ENCODE measurements at regions not wholly inside any gene's neighbourhood (a gene's known extent, or its start where the extent isn't known, plus 50 kb on each side); places are given as distances from the start of the nearest gene placed in this dataset.

DNA sequence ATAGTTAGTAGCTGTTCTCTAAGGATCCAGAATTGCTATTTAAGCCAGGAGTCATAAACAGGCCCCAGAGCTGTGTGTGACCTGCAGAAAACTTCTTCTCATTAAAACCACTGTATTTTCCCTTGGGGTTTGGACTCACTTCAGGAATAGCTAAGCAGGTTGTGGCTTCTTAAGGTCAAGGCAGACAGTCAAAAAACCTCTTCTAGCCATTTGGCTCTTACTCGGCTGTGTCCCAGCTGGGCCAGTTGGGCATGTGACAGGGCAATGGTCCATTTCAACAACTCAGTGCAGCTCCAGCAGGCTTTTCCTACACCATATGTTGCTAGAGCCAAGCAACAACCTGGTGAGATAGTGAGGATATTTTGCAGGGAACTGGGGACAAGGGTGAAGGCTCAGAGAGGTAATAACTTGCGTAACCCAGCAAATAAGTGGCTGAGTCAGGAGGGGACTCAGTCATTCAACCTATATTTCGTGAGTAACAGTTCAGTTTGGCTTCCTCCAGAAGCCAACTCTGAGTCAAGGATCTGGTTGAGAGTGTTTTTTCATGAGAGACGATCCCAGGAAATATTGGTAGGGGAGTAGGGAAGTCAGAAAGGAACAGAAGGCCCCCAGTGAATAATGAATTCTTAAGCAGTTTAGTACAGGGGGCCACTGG is 115.4 kb upstream of the PPP2R2B start:
- TF ChIP-seq, protein P1, sequence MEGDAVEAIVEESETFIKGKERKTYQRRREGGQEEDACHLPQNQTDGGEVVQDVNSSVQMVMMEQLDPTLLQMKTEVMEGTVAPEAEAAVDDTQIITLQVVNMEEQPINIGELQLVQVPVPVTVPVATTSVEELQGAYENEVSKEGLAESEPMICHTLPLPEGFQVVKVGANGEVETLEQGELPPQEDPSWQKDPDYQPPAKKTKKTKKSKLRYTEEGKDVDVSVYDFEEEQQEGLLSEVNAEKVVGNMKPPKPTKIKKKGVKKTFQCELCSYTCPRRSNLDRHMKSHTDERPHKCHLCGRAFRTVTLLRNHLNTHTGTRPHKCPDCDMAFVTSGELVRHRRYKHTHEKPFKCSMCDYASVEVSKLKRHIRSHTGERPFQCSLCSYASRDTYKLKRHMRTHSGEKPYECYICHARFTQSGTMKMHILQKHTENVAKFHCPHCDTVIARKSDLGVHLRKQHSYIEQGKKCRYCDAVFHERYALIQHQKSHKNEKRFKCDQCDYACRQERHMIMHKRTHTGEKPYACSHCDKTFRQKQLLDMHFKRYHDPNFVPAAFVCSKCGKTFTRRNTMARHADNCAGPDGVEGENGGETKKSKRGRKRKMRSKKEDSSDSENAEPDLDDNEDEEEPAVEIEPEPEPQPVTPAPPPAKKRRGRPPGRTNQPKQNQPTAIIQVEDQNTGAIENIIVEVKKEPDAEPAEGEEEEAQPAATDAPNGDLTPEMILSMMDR (IDR thresholded peaks at IDR 0.05), result no peak

DNA sequence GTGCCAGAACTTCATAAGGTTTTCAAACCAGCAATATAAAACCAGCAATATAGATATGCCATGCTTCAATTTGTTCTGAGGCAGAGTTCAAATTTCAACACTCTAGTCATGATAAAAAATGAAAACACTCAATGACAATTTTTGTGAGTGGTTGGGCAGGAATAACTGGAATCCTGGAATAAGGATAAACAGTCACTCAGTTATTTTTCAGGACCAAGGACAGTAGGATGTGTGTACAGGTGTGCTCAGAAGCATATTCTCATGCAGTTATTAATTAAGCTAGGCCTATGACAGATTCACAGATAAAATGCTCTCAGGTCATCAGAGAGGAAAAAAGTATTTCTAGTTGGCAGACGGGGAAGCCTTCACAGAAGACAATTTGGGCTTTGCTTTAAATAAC is 117.3 kb upstream of the PPP2R2B start:
- TF ChIP-seq, protein P1 (IDR thresholded peaks at IDR 0.05), result no peak

DNA sequence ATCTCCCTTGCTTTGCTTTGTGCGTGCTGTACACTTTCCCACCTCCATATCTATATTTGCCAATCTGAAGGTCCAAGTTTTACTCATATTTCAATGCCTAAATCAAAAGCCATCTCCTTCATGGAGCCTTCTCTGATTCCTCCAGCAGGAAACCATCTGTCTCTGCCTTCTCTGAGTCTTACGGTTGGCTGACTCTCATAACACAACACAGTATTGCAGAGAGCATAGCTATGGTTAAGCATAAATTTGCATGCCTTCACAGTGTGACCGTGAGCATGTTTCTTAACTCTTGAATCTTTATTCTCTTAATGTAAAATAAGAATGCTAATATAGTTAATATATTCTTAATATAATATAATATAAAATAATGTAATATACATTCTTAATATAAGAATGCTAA is 136.8 kb upstream of the PPP2R2B start:
- TF ChIP-seq, protein P1 (IDR thresholded peaks at IDR 0.05), result no peak

DNA sequence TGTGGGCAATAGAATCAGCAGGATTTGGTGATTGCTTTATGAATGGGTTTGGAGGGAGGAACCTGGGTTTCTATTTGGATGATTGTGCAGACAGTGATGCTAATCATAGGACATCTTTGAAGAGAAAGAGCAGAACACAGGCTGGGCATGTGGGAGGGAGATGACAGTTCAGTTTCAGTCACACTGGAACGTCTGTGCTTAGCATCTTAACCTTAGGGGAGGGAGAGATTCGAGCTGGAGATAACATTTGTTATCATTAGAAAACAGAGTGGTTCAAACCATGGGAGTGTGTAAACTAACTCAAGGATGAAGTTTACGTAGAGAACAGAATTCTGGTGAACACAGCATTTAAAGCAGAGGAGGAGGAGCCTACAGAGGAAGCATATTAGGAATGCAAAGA is 138.6 kb upstream of the PPP2R2B start:
- TF ChIP-seq, protein P1 (IDR thresholded peaks at IDR 0.05), result no peak

DNA sequence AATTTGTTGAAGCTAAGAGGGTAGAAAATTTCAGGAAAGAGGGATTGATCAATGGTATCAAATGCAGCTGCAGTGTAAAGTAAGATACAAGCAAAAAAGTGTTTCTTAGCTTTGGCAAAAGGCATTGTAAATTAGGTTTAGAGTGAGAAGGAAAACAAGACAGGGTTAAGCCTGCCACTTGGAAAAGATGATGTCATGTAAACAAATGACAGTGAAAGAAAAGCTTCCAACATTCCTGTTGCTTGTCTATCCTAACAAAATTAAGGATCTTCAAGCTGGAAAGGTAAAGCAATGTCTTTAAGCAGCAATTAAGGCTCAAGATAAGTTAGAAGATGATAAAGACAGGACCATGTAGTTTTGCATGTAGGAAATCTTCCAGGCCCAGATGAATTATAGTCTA is 139.1 kb upstream of the PPP2R2B start:
- TF ChIP-seq, protein P1 (IDR thresholded peaks at IDR 0.05), result no peak

DNA sequence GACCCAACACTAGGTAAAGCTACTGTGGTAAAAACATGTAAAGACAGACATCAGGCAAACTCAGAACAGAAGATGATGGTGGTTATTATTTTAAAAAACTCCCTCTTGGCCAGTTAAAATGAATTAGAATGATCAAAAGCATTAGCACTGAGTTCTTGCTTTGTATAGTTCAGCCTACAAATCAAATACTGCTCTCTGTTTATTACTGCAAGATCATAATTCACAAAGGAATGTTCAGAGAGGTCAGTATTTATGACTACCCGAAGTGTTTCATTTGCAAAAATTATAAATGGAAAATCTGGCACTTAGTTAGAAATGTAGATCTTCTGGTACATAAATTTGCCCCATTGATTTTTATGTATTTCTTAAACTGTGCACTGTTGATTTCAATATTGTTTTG is 140.3 kb upstream of the PPP2R2B start:
- TF ChIP-seq, protein P1 (IDR thresholded peaks at IDR 0.05), result no peak

DNA sequence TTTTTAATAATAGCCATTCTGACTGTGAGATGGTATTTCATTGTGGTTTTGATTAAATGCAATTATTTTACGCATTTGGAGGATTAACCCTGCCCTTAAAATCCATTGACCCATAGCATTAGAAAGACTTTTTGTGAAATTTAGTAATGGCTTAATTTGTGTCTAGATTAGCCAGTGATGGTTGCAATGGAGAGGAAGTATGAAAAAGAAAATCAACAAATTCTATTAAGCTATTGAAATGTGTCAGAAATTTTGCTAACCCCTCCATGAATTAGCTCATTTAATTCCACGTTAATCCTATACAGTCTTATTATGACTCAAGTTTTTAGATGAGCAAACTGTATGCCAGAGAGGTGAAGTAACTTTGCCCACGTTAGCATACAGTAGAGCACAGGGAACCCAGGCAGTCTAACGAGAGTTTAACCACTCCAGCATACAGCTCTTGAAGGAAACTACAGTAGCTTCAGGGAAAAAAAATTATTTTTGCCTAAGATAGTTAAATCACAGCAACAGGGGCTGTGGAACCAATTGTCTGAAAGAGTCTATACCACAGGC is 158.2 kb upstream of the PPP2R2B start:
- TF ChIP-seq, protein P1 (IDR thresholded peaks at IDR 0.05), result no peak

All from LNCAP (cell line).